Tongue (tissue), 1 donor: ENCODE measurements at regions not wholly inside any gene's neighbourhood (a gene's known extent, or its start where the extent isn't known, plus 50 kb on each side); places are given as distances from the start of the nearest gene placed in this dataset.

ENCODE experiments used
- DNase-seq: peaks from one replicate; pipeline ENCODE4 v3.0.0-alpha.2; 2015

DNA sequence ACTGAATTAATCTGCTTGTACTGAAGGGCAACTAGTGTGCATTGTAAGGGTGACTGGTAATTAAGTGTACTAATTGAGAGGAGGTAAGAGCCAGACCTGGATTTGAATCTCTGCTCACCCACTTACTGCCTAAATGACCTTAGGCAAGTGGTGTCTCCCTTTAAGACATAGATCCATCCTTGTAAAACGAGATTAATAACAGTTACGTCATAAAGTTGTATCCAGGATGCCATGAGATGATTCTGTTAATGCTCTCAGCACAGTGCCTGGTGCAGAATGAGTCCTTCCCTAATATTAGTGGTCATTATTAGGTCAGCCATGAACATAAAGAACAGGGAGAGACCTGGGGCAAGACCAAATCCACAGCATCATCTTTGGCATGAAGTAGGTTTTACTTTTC is 470.1 kb downstream of the MAFB start:
- no peak for DNase-seq

DNA sequence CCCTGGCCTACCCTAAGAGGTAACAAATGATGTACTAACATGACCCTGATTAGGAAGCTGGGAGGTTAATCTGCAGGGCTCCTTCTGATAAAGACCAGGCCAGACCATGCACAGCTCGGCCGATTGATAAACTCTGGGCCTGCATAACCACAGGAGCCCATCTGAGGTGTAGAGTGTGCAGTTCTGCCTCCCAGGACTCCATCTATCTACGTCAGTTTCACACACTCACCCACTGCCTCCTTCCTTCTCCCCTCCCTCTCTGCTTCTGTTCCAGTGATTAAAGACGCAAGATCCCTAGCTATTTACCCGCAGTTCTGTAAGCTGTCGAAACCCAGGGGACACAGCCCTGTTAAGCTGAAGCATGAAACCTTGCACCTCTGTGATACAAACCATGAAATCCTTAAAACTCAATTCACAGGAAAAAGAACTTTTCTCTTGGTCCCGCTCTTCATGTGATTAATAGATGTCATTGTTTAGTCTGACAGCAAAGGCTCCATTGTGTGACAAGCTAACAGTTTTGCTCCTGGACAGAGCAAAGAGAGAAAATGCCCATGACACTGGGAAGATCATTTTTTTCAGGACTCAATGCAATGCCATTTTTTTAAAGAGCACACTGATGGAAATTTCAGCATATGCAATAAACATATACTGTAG is 470.6 kb downstream of the MAFB start:
- DNase-seq: no peak

DNA sequence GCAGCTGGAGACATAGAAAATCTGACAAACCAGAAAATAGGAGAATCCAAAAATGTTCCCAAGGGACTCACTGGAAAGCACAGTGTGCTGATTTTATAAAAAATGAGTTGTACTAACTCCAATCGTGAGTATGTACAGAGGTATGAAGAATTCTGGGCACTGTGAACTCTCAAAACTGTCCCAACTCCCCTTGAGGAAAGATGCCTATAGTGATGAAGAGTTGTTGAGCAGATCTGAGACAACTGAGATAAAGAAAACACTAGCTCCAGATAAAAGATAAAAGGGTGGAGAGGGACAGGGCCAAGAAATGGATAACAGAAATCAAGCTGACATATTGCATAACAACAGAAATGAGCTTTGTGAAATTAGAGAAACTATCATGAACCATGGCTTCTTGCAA is 481.4 kb downstream of the MAFB start:
- no peak for DNase-seq

DNA sequence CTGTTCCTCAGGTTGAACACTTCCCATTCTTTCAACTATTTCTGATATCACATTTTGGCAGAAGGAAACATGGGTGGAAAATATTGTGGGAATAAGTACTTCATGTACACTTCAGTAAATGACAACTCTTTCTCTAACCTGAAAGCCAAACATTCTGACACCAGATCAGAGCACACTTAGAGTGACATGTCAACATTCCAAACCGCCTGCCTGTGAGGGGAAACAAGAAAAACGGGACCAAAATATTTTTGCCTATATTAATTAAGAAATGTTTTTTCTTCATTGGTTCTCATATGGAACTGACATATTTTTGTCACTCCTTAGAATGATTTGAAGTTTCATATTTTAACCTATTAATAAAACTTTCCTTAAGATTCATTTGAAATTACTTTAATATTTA is 483.1 kb downstream of the MAFB start:
- DNase-seq: no peak

DNA sequence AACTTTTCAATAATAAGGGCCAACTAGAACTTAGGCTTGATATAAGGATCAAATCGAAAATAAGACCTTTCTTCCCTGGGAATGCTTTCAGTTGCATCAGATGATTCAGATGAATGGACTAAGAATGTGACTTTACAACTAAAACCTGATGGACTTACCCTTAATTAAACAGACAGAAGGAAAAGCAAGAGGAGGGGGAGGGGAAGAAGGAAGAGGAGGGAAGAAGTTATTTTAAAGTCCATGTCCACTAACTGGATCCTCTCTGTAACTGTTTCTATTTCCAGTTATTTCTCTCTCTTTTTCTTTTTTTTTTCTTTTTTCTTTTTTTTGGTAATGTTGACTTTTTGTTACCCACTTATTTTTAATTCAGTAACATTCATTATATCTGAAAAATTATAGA is 486.0 kb downstream of the MAFB start:
- DNase-seq: no peak

DNA sequence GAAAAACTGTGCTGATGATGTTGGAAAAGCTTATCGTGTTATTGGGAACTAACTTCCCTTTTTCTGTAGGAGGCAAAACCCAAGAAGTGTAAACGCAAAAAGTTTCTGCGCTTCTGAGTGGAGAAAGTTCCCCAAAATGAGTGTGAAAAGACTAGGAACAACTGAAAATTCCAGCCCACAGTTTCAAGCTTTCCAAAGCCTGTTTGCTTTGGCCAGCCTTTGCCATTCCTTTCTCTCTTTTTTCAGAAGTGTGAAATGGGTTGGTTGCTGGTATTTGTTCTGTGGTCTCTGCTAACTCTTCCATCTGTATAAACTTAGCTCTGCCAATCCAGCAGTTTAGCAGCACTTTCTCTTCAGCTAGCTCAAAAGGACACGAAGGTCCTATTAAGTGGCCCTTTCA is 491.3 kb downstream of the MAFB start:
- peak; percentile 69 for DNase-seq

DNA sequence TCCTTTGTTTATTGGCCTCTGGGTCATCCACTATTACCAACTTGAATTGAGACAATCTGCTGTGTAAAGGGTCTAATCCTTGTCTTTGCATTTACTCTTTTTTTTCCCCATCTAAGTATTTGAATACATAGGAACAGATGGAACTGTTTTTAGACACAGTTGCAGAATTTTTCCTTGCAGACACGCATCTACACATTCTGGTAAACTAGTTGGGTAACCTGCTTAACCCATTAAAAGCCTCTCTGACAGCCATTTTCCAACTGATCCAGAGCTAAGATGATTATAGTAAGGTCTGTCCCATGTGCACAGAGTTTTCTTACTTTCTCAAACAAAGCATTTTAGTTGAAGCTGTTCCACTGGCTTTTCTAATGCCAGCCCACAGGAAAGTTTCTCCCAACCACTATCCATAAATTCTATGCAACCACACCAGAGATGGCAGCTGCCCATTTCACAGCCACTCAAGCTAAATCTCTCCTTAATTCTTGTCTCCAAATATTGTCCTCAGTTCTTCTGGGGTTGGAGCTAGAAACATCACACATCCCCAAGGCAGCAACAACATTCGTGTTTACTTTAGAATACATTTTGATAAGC is 492.1 kb downstream of the MAFB start:
- DNase-seq: peak; percentile 59

DNA sequence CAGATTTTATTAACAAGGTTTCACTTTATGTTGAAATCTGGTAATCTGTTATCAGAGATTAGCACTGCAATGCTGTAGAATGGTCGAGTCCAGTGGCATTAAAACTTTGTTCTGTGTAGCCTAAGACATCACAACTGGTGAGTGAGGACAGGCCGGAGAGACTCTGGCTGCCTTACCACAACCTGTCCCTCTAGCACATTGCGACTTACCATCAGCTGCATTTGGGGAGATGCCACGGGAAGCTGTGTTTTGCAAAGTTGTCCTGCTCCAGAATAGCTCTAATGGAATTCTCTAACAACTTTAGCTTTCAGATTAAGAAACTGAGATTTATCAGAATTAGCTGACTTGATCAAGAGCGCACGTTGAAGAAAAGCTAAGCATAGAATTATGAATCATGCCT is 493.3 kb downstream of the MAFB start:
- no peak for DNase-seq

DNA sequence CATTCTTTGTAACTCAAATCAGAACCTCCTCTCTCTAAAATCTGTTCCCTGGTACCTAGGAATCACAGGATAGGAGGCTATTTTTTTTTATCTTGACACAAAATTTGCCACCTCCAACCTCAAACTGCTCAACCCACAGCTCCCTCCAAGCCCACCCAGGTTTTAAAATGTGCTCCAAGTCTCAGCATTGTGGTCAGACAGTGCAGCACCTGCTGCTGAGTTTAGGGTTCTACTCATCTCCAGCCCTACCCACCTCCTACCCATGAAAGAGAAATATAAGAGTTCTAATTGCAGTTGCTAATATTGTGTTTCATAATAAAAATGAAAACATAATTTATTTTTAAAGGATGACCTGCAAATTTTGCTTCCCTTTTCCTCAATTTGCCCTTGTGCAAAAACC is 496.5 kb downstream of the MAFB start:
- DNase-seq: no peak

DNA sequence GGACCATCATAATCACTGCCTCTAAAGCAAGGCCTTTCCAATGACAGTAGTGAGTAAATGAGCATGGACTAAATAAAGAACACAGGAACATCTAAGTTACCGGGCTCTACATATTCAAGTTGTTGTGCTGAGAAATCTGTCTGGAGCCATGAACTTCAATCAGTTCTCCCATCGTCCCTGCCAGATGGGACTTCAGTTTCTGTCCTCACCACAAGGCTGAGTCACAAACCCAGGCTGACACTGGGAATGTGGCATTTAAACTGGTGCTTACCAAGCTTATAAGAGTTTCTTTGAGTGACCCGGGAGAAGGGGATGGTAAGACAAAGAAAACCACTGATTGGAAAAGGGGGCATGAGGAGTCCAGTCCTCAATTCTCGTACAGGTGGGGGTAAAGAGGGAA is 497.0 kb downstream of the MAFB start:
- DNase-seq: no peak

DNA sequence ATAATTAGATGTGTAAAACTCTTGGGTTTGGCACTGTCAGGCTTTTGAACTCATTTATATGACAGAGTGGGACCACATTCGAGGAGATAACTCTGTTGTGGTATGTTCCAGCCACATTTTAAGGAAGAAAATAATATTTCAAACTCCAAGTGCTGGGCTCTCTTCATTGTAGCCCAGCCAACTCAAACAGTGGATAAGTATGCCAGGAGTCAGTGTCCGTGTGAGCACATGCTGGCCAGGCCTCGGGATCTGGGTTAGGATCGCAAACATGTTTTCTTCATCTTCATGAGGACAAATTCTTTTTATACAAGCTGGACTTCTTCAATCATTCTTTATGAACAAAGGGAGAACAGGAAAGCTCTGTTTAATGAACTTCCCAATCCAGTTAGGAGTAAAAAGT is 497.5 kb downstream of the MAFB start:
- no peak for DNase-seq

DNA sequence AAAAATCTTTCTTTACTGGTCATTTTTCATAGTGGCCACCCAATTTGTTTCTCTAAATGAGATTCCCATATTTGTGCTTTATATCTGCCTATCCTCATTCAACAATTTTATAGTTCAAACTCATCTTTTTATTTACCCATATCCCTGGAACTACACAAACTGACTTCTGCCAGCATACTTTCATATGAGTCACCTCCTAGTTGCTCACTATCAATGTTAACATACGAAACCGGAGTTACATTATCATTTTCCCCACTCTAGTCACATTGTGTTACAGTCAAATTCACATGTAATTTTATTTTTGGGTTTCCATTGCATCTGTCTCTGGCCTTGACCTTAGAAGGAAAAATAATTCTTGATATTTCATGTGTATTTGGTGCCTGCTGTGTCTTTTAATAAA is 499.4 kb downstream of the MAFB start:
- no peak for DNase-seq

DNA sequence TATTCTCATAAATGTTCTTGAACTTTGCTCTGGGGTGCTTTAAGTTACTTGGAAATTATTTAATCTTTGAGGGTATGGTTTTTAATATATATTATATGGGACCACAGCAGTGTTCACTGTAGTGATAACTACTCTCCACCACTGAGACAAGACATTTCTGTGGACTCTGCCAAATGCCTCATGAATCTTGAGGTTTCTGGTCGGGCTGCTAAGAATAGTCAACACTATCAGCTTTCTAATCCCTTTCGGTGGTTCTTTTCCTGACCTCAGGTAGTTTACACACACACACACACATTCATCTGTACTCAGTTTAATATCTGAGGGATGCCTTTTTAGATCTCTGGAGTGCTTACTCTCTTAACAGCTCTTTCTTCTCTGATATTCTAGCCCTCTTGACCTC is 500.7 kb downstream of the MAFB start:
- DNase-seq: no peak

DNA sequence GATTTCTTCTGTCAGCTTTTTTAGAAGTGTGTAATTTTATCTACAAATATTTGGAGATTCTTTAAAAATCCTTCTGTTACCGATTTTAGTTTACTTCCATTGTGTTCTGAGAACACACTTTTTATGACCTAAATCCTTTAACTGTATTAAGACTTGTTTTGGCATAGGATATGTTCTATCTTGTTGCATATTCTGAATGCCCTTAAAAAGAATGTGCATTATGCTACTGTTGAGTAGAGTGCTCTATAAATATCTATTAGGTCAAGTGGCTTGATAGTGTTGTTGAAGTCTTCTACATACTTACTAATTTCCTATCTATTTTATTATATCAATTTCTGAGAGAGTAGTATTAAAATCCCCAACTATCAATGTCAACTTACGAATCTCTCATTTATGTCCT is 502.2 kb downstream of the MAFB start:
- DNase-seq: no peak

DNA sequence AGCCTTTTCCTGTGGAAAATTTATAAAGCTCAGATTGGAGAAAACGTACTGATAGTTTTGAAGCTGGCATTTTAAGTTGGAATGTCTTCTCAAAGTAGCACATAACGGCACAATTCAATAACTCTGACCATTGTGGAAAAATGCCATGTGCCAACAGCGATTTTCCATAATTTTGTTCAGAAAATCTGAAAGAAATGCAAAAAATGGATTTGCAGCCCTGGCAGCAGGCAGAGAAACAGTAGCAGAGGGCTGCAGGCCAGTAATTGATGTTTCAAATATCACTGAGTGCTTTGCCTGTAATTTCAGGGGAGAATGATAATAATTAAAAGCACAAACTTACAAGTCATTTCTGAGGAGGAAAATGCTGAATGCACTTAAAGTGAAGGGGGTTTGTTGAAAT is 507.4 kb downstream of the MAFB start:
- no peak for DNase-seq

DNA sequence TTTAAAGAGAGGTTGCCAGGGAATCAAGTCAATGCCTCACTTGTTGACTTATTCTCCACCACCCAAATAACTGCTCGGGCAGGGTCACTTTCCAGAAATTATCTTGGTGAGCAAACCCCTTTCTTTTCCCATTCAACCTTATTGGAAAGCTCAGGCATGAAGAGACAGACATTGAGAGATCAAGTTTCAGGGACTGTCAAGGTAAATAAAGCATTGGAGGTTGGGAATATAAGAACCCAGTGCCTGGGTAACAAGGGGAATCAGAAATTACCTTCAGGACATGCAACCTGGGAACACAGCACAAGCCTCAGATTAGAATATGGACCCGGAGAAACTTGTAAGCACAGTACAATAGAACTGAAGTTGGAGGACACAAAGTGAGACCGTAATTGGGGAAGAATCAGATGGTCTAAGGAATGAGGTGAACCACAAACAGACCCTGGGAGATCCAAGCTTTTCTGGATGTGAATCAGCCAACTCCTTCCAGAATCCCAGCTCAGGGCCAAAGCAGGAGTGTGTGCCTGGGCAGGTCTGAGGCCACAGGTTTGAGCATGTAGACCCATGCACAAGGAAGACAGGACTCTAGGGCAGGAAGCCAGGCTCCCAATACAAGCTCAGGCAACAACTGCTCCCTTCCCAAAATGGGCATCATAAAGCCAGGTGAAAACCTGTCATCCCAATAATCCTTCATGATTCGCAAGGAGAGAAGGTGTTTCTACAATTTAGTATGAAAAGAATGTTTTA is 512.8 kb downstream of the MAFB start:
- peak; percentile 15 for DNase-seq

DNA sequence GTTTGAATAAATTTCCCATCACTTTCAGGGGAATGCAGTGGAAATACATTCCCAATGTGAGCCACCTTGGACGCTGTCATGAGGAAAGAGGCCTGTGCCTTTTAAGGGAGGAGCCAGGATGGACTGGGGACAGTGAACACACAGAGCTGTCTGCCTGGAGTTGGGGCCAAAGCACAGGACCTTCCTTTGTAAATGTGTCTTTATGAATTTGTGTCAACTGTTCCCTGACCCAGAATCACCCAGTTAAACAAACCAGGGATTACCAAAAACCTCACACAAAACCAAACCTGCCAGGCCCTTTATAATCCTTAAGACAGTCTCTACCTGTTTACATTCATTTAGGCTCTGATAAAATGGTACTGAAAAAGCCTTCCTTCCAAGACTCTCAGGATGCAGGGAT is 513.7 kb downstream of the MAFB start:
- no peak for DNase-seq

DNA sequence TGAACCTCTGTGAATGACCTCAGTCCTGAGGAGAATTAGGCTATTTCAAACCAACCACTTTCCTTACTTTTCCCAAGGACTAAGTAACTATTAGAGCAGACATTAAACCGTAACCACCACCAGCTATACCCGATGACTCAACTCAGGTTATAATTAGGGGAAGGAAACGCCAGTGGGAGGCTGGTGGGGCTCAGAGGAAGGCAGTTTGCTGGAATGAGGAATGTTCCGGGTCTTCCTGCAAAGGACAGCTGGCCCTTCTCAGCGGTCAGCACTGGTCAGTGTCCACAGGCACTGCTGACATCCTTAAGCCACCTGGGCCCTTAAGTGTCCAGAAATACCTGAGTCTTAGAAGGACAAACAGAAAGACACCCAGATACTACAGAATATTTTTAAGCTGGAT is 515.2 kb downstream of the MAFB start:
- DNase-seq: no peak

DNA sequence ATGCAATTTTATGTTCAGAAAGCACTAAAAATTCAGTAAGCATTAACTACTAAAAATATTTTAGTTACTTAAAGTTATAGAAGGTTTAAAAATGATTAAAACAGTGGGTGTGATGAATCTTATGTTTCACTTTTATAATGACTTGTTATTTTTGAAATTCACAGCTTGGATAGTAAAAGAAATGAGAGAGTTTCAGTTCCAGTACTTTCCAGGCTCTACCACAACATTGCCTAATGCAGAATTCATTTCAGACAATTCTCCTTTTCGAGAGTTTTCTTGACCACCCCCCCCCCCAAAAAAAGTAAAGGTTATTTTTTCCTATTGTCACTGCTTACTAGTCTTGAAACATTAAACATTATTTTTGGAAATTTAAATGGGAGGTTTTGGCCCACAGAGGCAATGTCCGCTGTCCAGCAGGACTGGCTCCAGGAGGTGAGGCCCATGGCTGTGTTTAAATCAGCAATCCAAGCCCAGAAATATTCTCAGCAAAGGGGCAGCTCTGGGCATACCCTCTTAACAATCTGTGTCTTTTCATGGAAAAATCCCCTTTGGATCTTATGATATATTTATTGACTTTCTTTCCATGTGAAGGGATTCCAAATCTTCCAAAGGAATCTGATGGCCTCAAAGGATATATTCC is 519.9 kb downstream of the MAFB start:
- no peak for DNase-seq

DNA sequence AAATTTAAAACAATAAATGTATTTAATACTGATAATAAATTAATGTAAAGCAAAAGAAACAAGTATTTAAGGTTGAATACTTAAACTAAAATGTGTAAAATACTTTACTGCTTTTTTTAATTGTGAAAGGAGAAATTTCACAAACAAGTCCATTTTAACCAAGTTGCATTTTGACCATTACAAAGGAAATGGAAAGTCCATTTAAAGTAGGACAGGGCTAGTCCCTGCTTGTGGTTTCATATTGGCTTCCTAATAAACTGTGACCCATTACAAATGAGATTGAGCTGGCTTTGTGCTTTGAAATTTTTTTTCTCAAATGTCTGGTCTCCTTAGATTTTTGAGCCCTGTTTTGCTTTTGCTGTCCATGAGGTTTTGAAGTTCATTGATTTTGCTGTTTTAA is 527.6 kb downstream of the MAFB start:
- DNase-seq: no peak

DNA sequence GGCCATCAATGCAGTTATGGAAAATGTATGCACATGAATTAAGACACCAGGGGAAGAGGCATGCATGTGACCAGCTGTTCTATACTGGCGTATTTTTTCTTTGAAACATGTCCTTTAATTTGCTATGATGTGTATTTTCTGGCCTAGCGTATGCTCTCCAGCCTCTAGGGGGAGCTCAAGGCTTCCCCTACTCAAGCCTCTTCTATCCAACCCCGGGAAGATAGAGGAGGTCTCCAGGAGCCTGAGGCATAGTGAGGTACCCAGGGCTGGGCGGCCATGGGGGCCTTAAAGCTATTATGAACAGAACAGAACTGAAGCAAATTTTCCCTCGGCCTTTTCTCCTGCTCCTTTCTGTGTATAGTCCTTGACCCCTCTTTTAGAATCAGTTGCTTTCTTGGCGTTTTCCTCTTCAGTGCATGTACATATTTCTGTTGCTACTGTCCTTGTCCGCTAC is 528.9 kb downstream of the MAFB start:
- peak; percentile 37 for DNase-seq

DNA sequence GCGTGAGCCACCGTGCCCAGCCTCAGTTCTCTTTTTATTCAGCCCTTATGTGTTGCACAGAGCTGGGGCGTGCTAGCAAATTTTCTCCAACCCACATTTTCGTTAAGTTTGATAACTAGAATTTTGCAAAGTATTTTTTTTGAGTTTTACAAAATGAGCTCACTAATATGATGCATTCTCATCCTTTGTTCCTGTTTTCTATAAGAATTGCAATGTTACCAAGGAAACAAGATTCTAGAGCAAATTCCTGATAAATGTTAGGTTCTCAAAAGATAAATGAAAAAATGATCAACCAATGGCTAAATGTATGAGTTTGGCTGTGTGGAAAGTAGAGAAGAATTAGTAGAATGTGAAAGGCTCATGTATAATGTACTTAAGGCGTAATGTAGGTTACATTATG is 529.8 kb downstream of the MAFB start:
- no peak for DNase-seq

DNA sequence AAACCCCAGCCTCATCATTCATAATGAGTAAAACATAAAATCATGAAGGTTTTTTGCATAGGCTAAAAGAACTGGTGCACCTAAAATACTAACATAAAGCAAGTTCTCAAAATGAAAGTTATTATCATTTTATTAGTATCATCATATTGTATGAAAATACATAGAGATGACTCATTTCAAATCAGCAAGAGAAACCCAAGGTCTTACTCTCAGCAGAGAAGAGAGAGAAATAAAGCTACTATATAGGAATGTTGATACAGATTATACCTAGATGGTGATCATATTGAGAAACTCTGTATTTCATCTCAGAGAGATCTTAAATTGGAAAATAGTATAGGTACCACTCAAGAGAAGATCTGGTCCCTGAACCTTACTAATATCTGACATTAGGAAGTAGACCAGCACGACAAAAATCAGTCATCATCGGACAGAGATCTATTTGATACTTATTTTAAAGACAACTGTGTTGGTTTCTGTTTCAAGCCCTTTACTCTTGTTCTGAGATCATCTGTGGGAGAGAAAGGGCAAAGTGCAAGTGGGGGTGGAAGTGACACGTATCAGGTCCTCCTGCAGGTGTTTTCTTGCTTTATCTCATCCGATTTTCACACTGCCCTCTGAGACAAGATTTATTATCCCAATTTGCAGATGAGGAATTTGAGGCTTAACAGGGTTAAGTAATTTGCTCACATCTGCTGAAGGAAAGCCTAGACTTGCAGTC is 532.3 kb downstream of the MAFB start:
- no peak for DNase-seq
